HG02610 (cell line): ENCODE measurements at regions not wholly inside any gene's neighbourhood (a gene's known extent, or its start where the extent isn't known, plus 50 kb on each side); places are given as distances from the start of the nearest gene placed in this dataset.
A peak's percentile ranks its signal among the peaks of the same experiment; 100 is the strongest.

Source experiments
- ATAC-seq: cut with Tn5 transposase; IDR thresholded peaks from one replicate; pipeline ENCODE4 v1.9.1; 2021; ENCODE audit warnings: mild to moderate bottlenecking, moderate library complexity; ENCODE audit not compliant: unreplicated experiment

DNA sequence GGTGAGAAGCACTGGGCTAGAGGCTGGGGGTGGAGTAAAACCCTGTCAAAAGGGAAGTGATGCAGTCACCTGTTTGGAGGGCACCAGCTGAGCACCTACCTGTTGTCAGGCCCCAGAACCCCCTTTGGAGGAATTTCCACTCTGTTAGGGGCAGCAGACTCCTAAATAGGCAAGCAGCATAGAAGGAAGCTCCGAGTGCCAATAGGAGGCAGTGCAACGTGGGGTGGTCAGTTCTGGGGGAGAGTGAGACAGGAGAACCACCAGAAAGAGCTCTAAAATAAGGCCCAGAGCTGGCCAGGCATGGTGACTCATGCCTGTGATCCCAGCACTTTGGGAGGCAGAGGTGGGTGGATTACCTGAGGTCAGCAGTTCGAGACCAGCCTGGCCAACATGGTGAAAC lies 203.7 kb upstream of the ZC3H12A start:
- no peak for ATAC-seq

DNA sequence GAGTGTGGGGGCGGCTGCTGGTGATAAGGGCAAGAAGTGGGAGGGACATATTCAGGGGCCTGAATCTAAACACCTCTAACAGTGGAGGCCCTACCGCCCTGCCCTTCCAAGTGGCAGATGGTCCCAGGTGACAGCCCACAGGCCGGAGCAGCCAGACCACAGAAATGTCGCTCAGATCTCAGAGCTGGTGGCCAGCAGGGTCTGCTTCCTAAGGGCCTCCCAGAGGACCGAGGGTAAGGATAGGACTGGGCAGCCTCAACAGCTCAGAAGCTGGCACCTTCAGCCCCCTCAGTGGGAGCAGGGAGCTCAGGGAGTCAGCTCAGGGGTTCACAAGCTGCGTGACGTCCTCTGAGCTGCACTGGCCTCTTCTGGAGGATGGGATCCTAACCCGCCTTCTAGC lies 201.8 kb upstream of the ZC3H12A start:
- ATAC-seq = no peak

GRCh38 chr1:37274486-37274885 lies 199.9 kb upstream of the ZC3H12A start:
- no peak for ATAC-seq

- no peak for ATAC-seq
Measured at GRCh38 chr1:37274938-37275631, 199.3 kb upstream of the ZC3H12A start.

DNA sequence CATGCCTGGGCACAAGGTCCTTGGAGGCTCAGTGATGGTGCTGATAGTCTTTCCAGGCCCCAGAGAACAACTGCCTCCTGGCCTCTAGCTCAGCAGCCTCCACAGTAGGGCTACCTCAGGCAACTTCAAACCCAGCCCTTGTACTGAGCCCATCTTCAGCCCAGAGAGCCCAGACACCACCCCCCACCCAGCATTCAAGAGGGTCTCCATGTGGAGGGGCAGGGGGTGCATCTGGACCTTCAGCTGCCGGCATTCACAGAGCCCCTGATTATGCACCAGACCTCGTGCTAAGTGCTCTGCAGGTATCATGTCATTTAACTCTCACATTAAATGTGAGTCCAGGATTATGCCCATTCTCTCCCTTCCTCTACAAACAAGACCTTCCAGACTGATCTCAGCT lies 197.0 kb upstream of the ZC3H12A start:
- no peak for ATAC-seq

GRCh38 chr1:37281354-37281753 lies 193.0 kb upstream of the ZC3H12A start:
- no peak for ATAC-seq

GRCh38 chr1:37282764-37283163 lies 191.6 kb upstream of the ZC3H12A start:
- no peak for ATAC-seq

GRCh38 chr1:37284053-37284452 lies 190.3 kb upstream of the ZC3H12A start:
- ATAC-seq = no peak

DNA sequence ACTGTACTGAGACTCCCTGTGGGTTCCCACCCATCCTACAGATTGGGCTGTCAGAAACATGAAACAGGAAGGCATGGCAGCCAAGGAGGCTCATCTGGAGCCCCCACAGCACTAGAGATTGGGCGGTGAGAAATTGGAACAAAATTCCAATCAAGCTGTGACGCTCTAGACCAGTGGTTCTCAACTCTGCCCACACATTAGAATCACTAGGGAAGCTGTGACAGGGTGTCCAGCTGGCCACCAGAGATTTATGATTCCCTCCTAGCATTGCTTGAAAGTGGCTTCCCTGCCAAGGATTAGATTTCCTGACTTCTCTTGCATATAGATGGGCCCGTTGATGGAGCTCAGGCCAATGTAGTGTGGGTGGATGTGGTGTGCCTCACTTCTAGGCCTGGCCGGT lies 187.5 kb upstream of the ZC3H12A start:
- no peak for ATAC-seq

DNA sequence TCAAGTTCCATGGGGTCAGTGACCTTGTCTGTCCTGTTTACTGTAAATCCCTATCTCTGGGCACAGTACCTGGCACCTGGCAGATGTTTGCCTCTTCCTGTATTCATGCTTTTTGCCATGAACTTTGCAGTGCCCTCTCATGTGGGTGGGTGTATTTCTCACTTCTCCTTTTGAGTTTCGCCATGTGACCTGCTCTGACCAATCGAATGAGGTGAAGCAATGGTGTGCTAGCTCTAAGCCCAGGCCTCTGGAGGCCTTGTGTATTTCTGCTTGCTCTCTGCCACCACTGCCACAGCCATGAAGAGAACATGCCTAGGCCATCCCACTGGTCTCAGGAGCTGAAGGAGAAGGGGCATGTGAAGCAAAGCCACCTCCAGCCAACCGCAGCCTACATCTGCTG lies 185.5 kb upstream of the ZC3H12A start:
- ATAC-seq = peak; percentile 95

DNA sequence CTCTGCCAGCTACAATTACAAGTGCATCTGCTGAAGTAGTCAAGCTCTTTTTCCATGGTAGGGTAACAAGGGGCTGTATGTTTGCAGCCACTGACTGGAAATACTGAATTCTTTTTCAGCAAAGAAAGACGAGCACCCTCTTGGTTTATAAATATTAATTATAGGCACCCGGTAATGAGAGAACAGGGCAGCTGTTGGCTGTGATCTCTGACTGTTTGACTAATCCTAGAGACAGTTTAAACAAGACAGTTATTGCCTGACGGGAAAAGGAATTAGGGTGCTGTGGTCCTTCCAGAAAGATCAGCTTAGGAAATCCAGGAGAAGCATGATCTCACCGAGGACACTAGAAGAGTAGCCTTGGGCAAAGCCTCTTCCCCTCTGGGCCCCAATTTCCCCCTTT lies 183.7 kb upstream of the ZC3H12A start:
- no peak for ATAC-seq

DNA sequence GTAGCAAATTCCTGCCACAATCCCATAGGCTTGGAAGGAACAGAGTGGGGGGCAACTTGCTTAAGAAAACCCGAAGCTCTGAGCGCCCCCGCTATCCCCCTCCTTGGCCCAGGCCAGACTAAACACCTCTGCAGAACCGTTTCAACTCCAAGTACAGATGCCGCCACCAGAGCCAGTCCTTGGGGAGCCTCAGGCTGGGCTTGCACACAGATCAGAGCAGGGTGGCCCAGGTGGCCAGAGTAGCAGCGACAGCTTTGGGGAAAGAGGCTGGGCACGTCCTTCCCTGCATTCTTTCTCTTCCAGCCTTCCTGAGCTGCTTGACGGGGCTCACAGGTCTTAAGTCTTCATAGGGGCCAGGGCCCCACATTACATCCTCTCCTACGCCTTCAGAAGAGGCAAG lies 181.6 kb upstream of the ZC3H12A start:
- no peak for ATAC-seq

DNA sequence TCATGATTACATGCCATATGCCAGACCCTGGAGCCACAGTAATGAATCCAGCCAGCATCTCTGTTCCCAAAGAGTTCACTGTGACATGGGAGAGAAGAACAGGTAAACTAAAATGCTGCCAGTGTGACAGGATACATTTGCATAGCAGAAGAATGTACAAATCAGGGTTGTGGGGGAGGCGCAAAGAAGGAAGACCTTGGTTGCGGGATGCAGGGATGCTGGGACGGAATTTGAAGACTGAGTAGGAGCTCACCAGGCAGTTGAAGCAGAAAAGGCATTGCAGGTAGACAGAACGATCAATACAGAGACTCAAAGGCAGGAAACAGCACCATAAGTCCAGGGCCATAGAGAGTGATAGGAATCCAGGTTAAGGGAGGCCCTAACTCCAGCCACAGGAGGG lies 180.3 kb upstream of the ZC3H12A start:
- no peak for ATAC-seq

DNA sequence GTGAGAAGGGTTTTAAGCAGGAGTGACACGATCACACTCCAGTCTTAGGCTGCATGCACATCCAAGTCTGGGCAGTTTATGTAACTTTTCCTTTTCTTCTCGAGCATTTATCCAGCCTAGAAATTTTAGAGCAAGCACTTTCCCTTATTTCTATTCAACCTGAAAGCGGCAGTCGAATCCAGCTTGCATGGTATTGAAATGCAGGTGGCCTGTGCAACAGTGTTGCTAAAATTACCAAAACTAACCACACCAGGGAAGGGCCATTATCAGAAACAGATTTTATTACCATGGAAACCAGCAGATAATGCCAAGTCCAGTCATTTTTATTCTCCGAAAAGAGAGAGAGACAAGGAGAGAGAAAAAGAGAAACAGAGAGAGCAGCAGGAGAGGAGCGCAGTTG lies 179.9 kb upstream of the ZC3H12A start:
- ATAC-seq = no peak

DNA sequence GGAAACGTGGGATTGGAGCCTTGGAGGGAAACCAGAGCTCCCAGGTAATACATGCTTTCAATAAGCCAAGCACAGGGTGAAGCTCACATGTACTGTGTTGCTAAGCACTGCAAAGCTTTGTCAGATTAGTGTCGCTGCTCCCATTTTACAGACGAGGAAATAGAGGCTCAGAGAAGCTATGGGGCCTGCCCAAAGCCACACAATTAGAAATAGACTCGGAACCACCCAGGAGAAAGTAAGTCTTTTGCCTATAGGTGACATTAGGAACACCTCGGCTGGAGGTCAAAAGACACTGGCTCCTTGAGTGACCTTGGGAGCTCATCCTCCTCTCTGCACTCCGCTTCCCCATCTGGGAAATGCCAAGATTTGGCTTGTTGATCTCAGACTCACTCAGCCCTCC lies 175.6 kb upstream of the ZC3H12A start:
- no peak for ATAC-seq

GRCh38 chr1:37299216-37299615 lies 175.2 kb upstream of the ZC3H12A start:
- ATAC-seq = no peak

DNA sequence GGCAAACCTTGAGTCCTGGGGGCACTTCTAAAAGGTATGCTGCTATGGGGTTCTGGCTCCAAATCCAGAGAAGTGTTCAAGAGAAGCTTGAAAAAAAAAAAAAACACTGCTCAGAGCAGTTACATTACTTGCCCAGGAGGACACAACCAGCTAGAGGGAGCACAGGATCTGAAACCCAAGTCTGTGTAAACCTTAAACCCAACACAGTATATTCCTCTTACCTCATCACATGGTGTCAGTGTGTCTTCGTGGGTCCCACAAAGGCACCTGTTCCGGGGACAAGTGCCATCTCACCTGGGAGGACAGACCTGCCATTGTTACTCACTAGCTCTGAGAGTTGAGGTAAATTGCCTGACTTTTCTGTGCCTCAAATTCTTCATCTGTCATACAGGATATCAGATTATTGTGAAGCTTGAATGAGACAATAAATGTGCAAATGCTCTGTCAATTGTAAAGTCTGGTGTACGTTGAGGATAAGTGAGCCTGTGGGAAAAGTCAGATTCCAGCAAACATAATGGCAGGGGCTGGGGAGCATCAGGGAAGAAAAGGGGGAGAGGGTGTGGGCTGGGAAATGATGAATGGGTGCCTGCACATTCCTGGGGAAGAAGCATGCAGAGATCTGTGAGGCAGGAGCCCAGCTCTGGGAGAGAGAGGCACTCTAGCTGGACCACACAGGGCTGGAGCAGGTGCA lies 170.4 kb upstream of the ZC3H12A start:
- ATAC-seq = no peak

GRCh38 chr1:37305108-37305507 lies 169.3 kb upstream of the ZC3H12A start:
- no peak for ATAC-seq

DNA sequence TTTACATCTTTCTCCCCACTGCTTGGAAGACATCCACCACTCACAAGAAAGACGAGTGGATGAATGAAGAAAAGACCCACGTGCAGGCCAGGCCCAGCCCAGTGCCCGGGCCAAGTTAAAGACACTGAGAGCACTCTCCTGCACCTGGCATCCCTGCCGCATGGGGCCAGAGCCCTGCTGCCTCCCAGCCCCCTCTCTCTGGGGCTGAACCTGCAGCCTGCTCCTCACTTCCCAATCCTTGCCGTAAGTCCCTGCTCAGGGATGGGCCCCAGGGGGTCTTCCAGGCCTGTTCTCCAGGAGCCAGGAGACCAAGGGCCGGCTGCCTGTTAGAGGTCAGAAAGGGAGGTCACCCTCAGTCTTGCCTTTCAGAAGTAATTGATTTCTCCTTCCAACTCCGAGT lies 168.5 kb upstream of the ZC3H12A start:
- ATAC-seq = no peak

GRCh38 chr1:37306461-37306860 lies 167.9 kb upstream of the ZC3H12A start:
- no peak for ATAC-seq

DNA sequence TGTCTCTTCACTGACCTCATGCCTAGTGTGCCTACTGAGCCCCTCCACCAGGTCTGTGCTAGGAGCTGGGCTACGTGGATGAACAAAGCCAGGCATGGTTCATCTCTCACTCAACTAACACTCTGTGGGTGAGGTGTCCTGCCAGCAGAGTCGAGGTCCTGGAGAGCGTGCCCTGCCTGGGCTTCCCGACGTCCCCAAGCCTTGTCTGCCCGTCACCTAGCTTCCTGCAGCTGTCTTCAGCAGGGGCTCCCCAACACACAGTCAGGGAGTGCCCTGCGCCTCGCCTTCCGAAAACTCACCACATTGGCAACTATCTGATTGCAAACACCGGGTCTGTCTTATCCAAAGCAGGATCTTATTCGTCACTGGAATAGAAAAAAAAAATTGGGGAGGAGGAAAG lies 167.5 kb upstream of the ZC3H12A start:
- ATAC-seq = no peak

- ATAC-seq = no peak
Measured at GRCh38 chr1:37308031-37308960, 166.1 kb upstream of the ZC3H12A start.
